HG03045 (cell line): ENCODE measurements at regions not wholly inside any gene's neighbourhood (a gene's known extent, or its start where the extent isn't known, plus 50 kb on each side); places are given as distances from the start of the nearest gene placed in this dataset.

Experiments
- ATAC-seq: cut with Tn5 transposase; IDR thresholded peaks from one replicate; pipeline ENCODE4 v1.9.1; 2021; ENCODE audit warnings: mild to moderate bottlenecking, moderate library complexity; ENCODE audit not compliant: unreplicated experiment

DNA sequence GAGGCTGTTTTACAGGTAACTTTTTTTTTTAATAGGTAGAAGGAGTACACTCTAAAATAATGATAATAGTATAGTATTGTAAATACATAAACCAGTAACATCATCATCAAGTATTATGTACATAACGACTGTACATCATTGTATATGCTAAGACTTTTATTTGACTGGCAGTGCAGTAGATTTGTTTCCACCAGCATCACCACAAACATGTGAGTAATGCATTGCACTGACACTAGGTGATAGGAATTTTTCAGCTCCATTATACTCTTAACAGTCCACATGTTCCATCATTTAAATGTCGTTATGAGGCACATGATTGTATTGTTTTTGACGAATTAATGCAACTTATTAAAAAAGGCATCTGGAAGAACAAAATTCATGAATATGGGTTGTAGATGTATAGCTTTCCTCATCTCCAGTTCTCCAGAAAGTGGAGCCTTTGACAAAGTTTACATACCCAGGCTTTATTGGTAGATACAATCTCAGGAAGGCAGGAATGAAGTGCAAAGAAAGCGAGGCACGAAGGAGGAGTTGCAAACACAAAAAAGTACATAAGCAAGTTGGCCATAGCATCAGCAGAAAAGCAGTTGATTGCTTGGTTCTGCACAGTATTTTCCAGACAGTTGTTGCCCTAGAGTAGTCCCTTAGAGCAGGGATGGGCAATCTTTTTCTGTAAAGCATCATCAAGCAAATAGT is 336.9 kb upstream of the NR3C2 start:
- ATAC-seq = no peak

GRCh38 chr4:148776941-148777340 is 334.7 kb upstream of the NR3C2 start:
- no peak for ATAC-seq

DNA sequence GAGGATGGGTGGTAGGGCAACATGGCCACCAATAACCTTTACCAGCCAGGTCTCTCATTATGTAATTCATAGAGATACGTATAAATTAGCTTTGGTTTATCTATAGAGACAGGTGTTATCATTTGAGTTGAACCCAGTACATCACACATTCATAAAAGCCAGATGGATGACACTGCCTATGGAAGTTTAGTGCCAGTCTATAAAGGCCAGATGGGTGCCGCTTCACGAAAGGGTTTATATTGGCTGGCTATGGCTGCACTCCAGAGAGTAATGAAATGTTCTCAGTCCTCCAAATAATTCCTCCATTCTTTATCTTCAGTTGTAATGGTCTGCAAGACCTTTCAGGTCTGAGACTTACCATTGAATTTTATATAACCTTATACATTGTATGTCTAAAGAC is 331.9 kb upstream of the NR3C2 start:
- ATAC-seq = no peak

GRCh38 chr4:148773313-148773712 is 331.1 kb upstream of the NR3C2 start:
- ATAC-seq = no peak

DNA sequence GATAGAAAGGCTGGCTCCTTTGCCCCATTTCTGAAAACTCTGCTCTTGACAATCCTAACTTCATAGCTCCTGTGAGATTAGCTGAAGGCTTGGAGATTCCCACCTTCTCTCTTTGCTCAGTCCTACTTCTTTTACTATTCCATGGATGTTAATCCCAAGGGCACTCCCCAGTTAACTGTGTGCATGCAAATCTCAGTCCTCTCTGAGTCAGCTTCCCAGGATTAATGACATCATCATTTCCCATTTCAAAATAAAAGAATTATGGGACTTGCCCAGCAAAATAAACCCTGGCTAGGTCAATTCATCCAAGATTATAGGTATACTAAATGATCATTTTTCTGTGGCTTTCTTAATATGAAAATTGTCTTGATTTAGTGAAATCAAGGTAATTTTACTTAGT is 328.6 kb upstream of the NR3C2 start:
- ATAC-seq = no peak

DNA sequence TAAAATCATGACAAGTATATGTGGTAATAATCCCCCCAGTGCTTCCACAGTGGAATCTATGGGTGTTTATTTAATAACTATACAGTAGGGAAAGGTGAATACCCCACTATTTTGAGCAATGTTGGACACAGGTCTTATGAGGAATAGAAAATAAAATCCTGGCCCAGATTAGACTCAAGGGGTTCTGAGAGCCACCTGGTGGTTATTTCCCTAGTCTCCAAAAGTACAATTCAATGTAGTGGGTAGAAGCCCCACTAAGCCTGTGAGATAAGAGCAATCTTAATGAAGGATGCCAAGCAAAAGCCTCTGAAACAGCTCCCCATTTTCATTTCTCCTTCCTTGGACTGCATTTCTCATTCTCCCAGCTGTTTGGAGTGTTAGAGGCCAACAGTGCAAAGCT is 328.2 kb upstream of the NR3C2 start:
- no peak for ATAC-seq

GRCh38 chr4:148764720-148765119 is 322.5 kb upstream of the NR3C2 start:
- no peak for ATAC-seq

- ATAC-seq = no peak
These were observed 315.0 kb upstream of the NR3C2 start for GRCh38 chr4:148757171-148757570.

GRCh38 chr4:148749403-148749802 is 307.2 kb upstream of the NR3C2 start:
- ATAC-seq = no peak

DNA sequence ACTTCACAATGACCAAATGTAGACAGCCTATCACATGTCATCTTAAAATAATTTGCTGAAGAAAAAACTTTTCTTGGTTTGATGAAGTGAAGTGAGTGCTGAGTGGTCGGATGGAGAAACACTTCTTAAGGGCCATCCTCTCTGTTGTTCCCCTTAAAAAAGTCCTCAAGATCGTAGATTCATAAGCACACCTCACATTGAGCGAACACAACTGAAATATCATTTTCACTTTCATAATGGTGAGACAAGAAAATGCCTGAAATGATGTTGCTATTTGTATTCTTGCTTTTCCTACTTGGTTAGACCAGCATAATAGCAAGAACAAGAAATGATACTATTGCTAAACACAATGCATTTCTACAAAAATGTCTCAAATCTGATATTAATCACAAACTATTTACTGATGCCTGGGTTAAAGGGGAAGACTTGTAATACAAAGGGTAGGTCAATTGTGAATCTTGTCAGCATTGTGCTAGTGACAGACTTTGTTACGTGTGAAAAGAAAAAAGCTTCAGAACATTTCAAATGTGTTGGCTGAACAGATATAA is 305.6 kb upstream of the NR3C2 start:
- no peak for ATAC-seq

GRCh38 chr4:148740701-148741100 is 298.5 kb upstream of the NR3C2 start:
- no peak for ATAC-seq

- ATAC-seq = no peak
These were observed 295.0 kb upstream of the NR3C2 start for GRCh38 chr4:148737061-148737770.

- ATAC-seq = no peak
These were observed 293.4 kb upstream of the NR3C2 start for GRCh38 chr4:148735432-148736155.

DNA sequence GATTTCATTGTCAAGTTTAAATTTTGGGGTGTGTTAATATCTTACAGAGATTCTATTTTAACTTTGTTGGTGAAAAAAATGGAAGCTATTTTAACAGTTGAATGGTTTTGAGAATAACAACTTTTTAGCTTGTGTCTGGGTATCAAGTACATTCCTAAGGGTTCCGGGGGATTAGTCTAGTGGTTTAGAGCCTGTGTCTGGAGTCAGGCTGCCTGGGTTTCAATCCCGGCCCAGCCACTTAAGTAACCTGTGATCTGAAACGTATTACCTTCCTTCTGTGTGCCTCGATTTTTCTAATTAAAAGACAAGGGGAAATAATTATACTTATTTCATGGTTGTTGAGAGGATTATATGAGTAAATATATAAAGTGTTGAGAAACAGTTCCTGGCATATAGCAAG is 288.6 kb upstream of the NR3C2 start:
- no peak for ATAC-seq

GRCh38 chr4:148730082-148730640 is 287.9 kb upstream of the NR3C2 start:
- ATAC-seq = no peak

DNA sequence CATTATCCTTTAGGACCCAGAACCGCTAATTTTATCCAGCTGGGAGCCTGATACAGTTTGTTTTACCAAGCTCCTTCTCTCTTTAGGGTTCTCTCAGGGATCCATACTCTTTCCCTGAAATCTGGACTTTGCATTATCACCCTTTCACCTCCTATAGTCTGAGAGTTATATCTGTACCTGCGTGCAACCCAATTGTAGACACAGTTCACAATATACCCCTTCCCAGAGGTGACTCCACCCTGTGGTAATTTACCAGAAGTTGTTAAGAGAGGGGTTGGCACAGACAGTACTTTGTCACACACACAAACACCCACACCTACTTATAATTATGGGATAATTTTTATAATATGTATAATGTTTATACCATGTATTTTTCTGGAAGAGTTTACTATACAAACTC is 275.8 kb upstream of the NR3C2 start:
- no peak for ATAC-seq

- no peak for ATAC-seq
These were observed 274.3 kb upstream of the NR3C2 start for GRCh38 chr4:148716431-148717052.

- ATAC-seq = no peak
These were observed 262.1 kb upstream of the NR3C2 start for GRCh38 chr4:148704291-148704690.

- no peak for ATAC-seq
These were observed 252.5 kb upstream of the NR3C2 start for GRCh38 chr4:148694702-148695101.

- ATAC-seq = no peak
These were observed 251.9 kb upstream of the NR3C2 start for GRCh38 chr4:148693913-148694649.
